HG02870 (cell line): ENCODE measurements at regions not wholly inside any gene's neighbourhood (a gene's known extent, or its start where the extent isn't known, plus 50 kb on each side); places are given as distances from the start of the nearest gene placed in this dataset.
"Not testable (repeated sequence)": the region's sequence is repeated elsewhere in the genome, so short reads cannot be mapped to it uniquely, and the experiment has no call there.

Experiments used
- ATAC-seq: cut with Tn5 transposase; IDR thresholded peaks from one replicate; pipeline ENCODE4 v1.9.1; 2021; ENCODE audit warnings: mild to moderate bottlenecking, moderate library complexity; ENCODE audit not compliant: unreplicated experiment

DNA sequence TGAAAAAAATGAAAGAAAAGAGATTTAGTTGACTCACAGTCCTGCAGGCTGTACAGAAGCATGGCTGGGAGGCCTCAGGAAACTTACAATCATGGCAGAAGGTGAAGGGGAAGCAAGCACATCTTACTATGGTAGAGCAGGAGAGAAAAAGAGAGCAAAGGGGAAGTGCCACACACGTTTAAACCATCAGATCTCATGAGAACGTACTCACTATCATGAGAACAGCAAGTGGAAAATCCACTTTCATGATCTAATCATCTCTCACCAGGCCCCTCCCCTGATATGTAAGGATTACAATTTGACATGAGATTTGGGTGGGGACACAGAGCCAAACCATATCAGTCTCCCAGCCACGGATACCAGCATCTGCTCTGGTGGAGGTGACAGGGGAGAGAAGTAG lies 50.8 kb upstream of the CPOX start:
- no peak for ATAC-seq

GRCh38 chr3:98645039-98645438 lies 51.6 kb upstream of the CPOX start:
- ATAC-seq, result no peak

- no peak for ATAC-seq
These were observed 53.3 kb upstream of the CPOX start for GRCh38 chr3:98646680-98647079.

DNA sequence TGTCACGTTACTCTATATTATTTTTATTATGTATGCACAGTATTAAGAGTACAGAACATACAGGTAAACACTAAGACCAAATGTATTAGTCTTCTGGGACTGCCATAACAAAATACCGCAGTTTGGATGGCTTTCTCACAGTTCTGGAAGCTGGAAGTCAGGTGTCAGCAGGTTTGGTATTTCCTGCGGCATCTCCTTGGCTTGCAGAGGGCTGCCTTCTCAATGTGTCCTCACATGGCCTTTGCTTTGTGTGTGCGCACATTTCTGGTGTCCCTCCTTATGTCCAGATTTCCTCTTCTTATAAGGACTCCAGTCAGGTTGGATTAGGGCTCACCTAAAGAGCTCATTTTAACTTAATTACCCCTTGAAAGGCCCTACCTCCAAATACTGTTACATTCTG lies 53.8 kb upstream of the CPOX start:
- no peak for ATAC-seq

- no peak for ATAC-seq
These were observed 57.8 kb upstream of the CPOX start for GRCh38 chr3:98650971-98651779.

- ATAC-seq, result no peak
These were observed 58.3 kb upstream of the CPOX start for GRCh38 chr3:98651780-98652077.

DNA sequence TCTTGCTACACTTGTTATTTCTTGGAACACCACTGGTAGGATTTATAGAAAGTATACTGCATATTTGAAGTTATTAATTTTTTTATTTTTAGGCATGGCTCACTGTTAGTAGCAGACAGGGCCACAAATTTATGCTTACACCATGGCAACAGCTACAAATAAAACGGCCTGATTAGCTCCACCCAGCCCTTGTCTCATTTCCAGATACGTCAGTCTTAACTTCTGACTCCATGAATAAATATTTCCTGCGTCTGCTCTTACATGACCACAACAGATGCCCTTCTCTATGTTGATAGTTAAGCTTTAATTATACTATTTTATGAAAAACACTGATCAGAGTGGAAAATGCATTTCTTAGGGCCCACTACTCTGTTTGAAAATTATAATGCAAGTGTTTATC lies 62.3 kb upstream of the CPOX start:
- no peak for ATAC-seq

- ATAC-seq, result peak; percentile 87
These were observed 64.0 kb upstream of the CPOX start for GRCh38 chr3:98657457-98657856.

GRCh38 chr3:98662699-98663098 lies 69.3 kb upstream of the CPOX start:
- ATAC-seq, result no peak

GRCh38 chr3:98670020-98670419 lies 76.6 kb upstream of the CPOX start:
- no peak for ATAC-seq

GRCh38 chr3:98679986-98680385 lies 83.2 kb upstream of the ST3GAL6 start:
- no peak for ATAC-seq

DNA sequence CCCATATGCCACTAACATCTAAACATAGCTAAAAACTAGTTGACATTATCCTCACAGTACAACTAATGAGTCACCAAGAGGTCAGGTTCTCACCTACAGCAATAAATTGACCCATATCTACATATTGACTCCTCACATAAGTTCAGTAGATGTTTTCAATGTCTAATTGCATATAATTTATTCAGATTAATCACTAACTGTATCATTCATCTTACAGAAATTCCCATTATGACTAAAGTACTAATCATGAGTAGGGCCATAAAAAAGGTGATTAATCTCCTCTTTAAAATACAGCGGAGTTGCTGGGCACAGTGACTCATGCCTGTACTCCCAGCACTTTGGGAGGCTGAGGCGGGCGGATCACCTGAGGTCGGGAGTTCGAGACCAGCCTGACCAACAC lies 82.4 kb upstream of the ST3GAL6 start:
- no peak for ATAC-seq

DNA sequence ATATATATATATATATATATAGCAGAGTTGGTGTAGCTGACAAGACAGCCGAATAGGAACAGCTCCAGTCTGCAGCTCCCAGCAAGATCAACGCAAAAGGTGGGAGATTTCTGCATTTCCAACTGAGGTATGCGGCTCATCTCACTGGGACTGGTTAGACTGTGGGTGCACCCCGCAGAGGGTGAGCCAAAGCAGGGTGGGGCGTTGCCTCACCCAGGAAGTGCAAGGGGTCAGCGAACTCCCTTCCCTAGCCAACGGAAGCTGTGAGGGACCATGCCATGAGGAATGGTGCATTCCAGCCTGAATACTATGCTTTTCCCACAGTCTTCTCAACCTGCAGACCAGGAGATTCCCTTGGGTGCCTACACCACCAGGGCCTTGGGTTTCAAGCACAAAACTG lies 81.7 kb upstream of the ST3GAL6 start:
- no peak for ATAC-seq

DNA sequence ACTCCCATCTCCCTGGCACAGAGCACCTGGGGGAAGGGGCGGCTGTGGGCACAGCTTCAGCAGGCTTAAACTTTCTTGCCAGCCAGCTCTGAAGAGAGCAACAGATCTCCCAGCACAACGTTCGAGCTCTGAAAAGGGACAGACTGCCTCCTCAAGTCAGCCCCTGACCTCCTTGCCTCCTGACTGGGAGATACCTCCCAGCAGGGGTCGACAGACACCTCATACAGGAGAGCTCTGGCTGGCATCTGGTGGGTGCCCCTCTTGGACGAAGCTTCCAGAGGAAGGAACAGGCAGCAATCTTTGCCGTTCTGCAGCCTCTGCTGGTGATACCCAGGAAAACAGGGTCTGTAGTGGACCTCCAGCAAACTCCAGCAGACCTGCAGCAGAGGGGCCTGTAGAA lies 80.7 kb upstream of the ST3GAL6 start:
- ATAC-seq, result not testable (repeated sequence)

DNA sequence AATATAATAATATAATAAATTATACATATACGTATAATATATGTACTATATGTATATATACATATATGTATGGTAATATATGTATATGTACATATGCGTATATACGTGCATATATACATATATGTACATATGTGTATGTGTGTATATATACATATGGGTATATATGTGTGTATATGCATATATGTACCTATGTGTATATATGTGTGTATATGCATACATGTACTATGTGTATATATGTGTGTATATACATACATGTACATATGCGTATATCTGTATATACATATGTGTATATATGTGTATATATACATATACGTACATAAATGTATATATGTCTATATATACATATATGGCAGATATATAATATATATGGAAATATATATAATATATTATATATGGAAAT lies 74.8 kb upstream of the ST3GAL6 start:
- no peak for ATAC-seq

DNA sequence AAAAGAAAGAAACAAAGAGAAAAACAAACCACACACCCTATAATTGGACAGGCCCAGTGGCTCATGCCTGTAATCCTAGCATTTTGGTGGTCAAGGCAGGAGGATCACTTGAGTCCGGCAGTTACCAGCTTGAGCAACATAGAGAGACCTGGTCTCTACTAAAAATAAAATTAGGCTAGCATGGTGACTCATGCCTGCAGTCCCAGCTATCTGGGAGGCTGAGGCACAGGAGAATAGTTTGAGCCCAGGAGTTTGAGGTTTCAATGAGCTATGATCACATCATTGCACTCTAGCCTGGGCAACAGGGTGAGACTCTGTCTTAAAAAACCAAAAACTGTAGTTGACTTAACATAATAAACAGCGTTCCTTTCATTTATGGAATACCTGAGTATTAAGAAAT lies 72.3 kb upstream of the ST3GAL6 start:
- ATAC-seq, result no peak

DNA sequence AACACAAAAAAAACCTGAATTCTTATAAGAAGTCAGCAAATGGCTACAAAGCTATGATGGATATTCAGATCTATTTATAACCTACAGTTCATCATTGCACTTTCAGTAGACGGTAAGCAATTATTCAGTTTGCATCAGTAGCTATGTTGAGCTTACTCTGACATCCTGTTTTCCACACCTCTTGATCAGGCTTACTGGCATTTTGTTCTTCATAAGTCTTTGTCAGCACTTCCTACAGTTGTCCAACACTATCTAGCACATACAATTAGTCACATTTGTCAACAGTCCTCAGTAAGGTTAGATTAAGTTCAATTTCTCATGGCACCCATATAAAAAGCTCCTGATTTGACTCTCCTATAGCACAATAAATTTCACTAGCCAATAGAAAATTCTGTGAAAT lies 71.2 kb upstream of the ST3GAL6 start:
- no peak for ATAC-seq

DNA sequence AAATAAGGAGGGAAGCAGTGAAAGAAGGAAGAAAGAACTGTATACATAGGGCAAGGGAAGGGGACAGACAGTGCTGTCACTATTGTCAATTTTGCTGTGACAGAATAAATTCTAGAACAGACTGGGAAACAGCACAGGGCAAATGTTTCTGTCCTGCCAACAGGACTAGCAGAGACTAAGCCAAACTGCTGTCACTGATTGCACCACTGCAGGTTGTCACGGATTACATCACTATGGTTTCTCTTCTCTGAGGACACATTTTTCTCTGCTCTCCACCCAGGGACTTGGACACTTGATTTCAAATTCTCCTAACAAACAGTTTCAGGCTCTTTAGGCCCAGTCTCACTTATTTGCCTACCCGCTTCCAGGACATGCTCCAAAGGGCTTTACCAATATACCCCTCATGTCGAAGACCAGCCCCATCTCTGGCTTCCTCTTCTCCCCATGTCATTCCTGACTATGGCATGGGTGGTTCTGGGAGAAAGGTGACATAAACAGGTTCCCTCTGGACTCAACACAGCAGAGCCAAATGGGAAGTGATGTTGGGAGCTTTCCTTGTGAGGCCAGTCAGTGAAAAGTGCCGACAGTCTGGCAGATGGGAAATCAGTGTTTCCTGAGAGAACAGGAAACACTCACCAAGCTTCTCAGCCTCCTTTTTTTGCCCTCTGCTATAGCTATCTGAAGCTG lies 70.2 kb upstream of the ST3GAL6 start:
- ATAC-seq, result no peak

- ATAC-seq, result no peak
These were observed 67.3 kb upstream of the ST3GAL6 start for GRCh38 chr3:98695796-98696195.

GRCh38 chr3:98696296-98696695 lies 66.8 kb upstream of the ST3GAL6 start:
- ATAC-seq, result not testable (repeated sequence)

DNA sequence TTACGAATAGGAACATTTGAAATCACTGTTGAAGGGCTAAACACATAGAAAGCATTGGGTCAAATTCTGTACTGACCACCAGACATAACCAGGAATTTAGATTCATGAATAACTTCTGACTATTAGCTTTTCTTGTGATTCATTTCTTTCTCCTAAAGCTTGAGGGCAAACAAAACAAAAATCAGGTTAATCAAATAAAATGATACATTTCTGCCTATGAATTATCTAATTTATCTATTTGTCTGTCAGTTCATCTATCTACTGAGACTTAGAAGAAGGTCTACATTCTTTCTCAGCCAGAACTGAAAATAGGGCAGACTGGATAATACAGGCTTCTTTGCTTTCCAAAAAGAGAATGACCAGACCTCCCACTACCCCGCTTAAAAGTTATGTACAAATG lies 65.9 kb upstream of the ST3GAL6 start:
- no peak for ATAC-seq

GRCh38 chr3:98699132-98699531 lies 64.0 kb upstream of the ST3GAL6 start:
- ATAC-seq, result no peak
